DMS114 treated with DMSO at 0.1 percent for 48 hours (cell line): ENCODE measurements at regions not wholly inside any gene's neighbourhood (a gene's known extent, or its start where the extent isn't known, plus 50 kb on each side); places are given as distances from the start of the nearest gene placed in this dataset.

Source experiments
- DNase-seq: peaks from one replicate; lab custom pipeline; 2025; ENCODE audit not compliant: unreplicated experiment; lab: John Stamatoyannopoulos, UW

- DNase-seq = no peak
Measured at GRCh38 chr1:59138402-59138801, 158.5 kb upstream of the FGGY start.

- no peak for DNase-seq
Measured at GRCh38 chr1:59139396-59139795, 157.5 kb upstream of the FGGY start.

- no peak for DNase-seq
Measured at GRCh38 chr1:59141267-59141863, 155.5 kb upstream of the FGGY start.

GRCh38 chr1:59142311-59143132, 154.4 kb upstream of the FGGY start:
- no peak for DNase-seq

- no peak for DNase-seq
Measured at GRCh38 chr1:59143133-59143487, 153.8 kb upstream of the FGGY start.

GRCh38 chr1:59143811-59144210, 153.1 kb upstream of the FGGY start:
- no peak for DNase-seq

- no peak for DNase-seq
Measured at GRCh38 chr1:59144959-59145358, 151.9 kb upstream of the FGGY start.

- DNase-seq = no peak
Measured at GRCh38 chr1:59146056-59146455, 150.8 kb upstream of the FGGY start.

- DNase-seq = no peak
Measured at GRCh38 chr1:59146651-59147358, 150.1 kb upstream of the FGGY start.

GRCh38 chr1:59149435-59149834, 147.5 kb upstream of the FGGY start:
- DNase-seq = no peak

- DNase-seq = no peak
Measured at GRCh38 chr1:59150577-59151386, 146.1 kb upstream of the FGGY start.

- DNase-seq = no peak
Measured at GRCh38 chr1:59151387-59151761, 145.5 kb upstream of the FGGY start.

GRCh38 chr1:59151860-59152259, 145.0 kb upstream of the FGGY start:
- no peak for DNase-seq

- DNase-seq = no peak
Measured at GRCh38 chr1:59152511-59152910, 144.4 kb upstream of the FGGY start.

GRCh38 chr1:59154401-59154800, 142.5 kb upstream of the FGGY start:
- DNase-seq = no peak

- no peak for DNase-seq
Measured at GRCh38 chr1:59155351-59155750, 141.5 kb upstream of the FGGY start.

GRCh38 chr1:59156051-59156450, 140.8 kb upstream of the FGGY start:
- DNase-seq = no peak

GRCh38 chr1:59156526-59157199, 140.2 kb upstream of the FGGY start:
- DNase-seq = no peak

GRCh38 chr1:59158321-59158720, 138.6 kb upstream of the FGGY start:
- DNase-seq = no peak

GRCh38 chr1:59159557-59160203, 137.2 kb upstream of the FGGY start:
- no peak for DNase-seq
